Forelimb muscle (tissue), 1 donor: ENCODE measurements at regions not wholly inside any gene's neighbourhood (a gene's known extent, or its start where the extent isn't known, plus 50 kb on each side); places are given as distances from the start of the nearest gene placed in this dataset.
"Not testable (repeated sequence)": the region's sequence is repeated elsewhere in the genome, so short reads cannot be mapped to it uniquely, and the experiment has no call there.

Experiments used
- DNase-seq: peaks from one replicate; pipeline ENCODE4 v3.0.0-alpha.2; 2013; ENCODE audit warnings: low read depth

- DNase-seq = not testable (repeated sequence)
These were observed 268.7 kb upstream of the IRX4 start for GRCh38 chr5:2151301-2151888.

DNA sequence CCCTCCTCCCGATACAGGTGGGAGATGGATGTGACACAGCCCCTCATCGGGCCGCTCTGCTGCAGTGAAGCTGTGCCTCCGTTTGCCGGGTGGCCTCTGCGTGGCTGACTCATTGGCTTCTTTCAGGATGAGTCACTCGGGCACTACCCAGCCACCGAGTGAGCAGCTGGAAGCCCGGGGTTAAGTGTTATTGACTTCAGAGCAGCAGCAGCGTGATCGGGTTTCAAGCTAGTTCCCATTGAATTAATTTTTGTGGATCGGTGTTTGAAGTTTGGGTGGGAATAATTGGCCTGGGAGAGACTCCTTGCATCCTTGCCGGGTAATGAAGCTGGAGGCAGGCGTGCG, 266.4 kb upstream of the IRX4 start:
- no peak for DNase-seq

- no peak for DNase-seq
These were observed 265.8 kb upstream of the IRX4 start for GRCh38 chr5:2148312-2149194.

DNA sequence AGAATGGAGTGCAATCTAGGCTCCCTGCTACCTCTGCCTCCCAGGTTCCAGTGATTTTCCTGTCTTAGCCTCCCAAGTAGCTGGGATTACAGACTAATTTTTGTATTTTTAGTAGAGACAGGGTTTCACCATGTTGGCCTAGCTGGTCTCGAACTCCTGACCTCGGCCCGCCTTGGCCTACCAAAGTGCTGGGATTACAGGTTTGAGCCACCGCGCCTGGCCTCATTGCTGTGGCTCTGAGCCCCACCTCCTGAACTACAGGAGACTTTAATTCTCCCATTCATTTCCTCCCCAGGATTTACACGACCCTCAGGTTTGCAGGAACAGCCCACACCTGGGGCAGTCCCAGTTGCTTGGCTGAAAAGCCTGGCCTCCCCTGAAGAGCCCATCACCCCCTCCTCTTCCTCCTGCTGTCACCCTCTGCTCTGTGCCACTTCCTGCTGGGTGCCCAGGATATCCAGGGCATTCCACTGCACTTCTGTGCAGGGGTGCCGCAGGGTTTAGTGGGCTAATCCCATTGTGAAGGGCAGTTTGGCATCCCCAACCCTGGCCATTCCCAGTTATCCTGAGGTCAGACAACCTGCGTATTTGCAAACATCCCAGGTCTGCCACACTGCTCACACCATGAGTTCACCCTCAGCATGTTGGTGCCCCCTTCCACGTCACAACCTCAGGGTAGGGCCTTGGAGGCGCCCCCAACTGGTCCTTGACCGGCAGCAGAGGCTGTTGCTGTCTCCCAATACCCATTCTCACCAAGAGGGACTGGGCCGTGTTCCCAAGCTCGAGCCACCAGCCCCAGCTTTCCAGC, 265.0 kb upstream of the IRX4 start:
- DNase-seq = no peak

- no peak for DNase-seq
These were observed 261.1 kb upstream of the IRX4 start for GRCh38 chr5:2143646-2144353.

GRCh38 chr5:2143088-2143487, 260.4 kb upstream of the IRX4 start:
- DNase-seq = no peak

DNA sequence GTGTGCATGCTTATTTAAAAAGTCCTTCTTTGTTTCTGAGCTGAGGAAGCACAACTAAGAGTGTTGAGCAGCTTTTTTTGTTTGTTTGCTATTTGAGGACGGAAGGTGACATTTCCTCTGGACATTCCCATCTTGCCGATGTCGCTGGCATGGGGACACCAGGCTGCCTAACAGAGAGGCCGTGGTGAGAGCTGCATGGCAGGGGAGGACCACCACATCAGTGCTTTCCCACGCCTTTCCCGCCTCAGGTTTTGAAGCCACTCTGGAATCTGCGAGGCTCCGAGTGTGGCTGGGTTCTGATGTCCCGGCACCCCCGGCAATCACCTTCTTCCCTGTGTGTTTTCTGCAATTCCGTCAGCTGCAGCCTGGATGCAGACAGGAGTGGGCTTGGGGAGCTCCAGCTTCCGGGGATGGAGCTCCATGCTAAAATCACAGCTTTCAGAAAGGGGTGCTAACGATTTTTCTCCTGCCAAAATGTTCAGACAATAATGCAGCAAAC, 259.8 kb upstream of the IRX4 start:
- no peak for DNase-seq

GRCh38 chr5:2141254-2142000, 258.7 kb upstream of the IRX4 start:
- no peak for DNase-seq

GRCh38 chr5:2140501-2141175, 257.9 kb upstream of the IRX4 start:
- no peak for DNase-seq

GRCh38 chr5:2139478-2139877, 256.8 kb upstream of the IRX4 start:
- DNase-seq = no peak

- DNase-seq = no peak
These were observed 256.2 kb upstream of the IRX4 start for GRCh38 chr5:2138896-2139295.

DNA sequence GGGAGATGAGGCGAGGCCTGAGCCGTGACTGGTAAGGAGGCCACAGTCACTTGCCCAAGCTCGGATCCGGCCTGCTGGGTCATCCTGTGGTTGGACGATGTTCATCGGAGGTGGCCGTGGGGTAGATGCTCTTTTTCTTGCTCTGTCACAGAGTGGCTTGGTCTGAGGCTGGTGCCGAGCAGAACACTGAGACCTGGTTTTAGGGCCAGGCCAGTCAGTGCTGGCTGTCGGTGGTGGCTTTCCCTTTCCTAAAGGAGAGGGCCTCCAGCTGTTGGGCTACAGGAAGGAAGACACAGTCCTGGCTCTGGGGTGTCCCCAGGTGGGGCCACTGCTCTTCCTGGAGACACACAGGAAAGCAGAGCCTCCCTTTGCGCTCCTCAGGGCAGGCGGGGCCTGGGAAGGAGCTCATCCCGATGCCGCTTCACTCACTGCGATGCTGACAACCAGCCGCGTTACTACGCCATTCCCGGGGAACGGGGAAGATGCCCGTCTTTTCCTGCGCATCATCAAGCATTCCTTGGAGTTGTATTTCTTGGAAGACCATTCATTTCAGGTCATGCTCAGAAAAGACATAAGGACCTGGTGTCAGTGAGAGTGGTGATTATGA, 254.8 kb upstream of the IRX4 start:
- DNase-seq = no peak

- DNase-seq = no peak
These were observed 254.1 kb upstream of the IRX4 start for GRCh38 chr5:2136728-2137333.

- DNase-seq = no peak
These were observed 253.1 kb upstream of the IRX4 start for GRCh38 chr5:2135833-2136232.

- DNase-seq = no peak
These were observed 252.6 kb upstream of the IRX4 start for GRCh38 chr5:2135354-2135753.

- DNase-seq = no peak
These were observed 252.0 kb upstream of the IRX4 start for GRCh38 chr5:2134543-2135292.

DNA sequence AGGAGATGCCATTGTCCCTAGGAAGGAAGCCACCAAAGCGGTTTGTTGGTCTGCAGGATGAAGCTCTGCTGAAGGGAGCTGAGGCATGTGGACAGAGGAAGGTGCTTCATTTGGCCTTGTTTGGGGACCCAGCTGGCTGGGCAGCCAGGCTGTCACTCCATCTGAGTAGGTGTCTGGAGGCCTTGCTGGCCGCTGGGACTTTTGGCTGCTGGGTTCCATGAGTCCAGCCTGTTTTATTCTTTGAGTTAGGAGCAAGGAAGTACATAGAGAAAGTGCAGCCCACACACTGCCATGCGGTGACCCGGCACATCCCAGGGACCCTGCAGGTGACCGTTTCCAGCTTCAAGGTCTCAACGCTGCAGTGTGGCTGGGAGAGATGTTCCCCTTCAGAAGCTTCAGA, 251.2 kb upstream of the IRX4 start:
- no peak for DNase-seq

DNA sequence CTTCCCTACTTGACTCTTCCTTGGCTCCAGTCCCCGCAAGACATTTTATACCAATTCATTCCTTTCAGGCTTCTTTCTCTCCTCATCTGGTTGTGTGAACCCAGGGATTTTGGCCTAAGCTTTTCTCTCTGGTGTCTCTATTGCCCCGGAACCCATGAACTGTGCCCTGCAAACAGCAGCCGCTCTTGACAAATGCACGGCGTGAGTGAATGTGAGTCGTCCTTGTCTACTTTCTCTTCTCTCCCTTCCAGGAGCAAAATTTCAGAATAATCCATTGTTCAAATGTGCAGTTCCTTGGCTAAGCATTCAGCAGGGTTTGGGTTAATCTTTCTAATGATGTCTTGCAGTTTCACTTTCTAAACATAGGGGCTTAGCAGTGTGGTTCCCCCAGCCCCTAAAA, 250.4 kb upstream of the IRX4 start:
- DNase-seq = no peak

GRCh38 chr5:2132497-2132847, 249.7 kb upstream of the IRX4 start:
- DNase-seq = no peak
